ENCODE measurements at regions not wholly inside any gene's neighbourhood (a gene's known extent, or its start where the extent isn't known, plus 50 kb on each side); places are given as distances from the start of the nearest gene placed in this dataset.

DNA sequence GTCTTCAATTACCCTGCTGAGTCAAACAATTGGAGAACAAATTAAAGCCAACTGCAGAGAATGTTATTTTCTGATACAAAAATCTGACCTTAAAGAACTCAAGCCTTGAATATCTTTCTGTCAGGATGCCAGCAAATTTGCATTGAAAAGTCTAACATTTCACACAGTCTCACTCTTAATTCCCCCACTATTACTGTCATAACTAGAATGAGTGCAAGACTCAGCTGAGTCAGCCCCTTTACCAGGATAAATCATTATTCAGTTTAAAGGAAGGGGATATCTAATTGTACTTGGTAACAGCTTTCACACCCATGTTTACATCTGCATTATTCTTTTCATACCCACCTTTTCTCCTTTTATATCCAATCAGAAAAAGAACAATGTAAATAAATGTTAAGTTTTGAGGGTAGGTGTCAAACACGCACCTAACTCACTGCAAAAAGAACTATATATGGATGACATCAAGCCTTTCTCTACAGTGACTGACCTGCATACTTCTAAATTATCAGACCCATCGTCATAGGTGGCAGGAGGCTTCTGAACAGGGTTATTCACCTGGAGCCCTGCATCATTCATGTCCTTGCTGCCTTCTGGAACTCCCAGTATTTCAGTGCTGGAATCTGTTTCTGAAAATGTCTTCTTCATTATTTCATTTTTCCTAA, 117.4 kb downstream of the TMA16 start:
- TF ChIP-seq EZH2phosphoT487 (IDR thresholded peaks at IDR 0.05; ENCODE audit: insufficient read depth, low read depth) (no peak), EZH2 (IDR thresholded peaks at IDR 0.05; ENCODE audit: insufficient read depth, poor library complexity, severe bottlenecking) (no peak)

Data from GM23248 (cell line).